Kidney tubule cell (primary cell): ENCODE measurements at regions not wholly inside any gene's neighbourhood (a gene's known extent, or its start where the extent isn't known, plus 50 kb on each side); places are given as distances from the start of the nearest gene placed in this dataset.

Source experiments
- DNase-seq: peaks from one replicate; pipeline ENCODE4 v3.0.0-alpha.2; 2018; ENCODE audit warnings: low spot score

DNA sequence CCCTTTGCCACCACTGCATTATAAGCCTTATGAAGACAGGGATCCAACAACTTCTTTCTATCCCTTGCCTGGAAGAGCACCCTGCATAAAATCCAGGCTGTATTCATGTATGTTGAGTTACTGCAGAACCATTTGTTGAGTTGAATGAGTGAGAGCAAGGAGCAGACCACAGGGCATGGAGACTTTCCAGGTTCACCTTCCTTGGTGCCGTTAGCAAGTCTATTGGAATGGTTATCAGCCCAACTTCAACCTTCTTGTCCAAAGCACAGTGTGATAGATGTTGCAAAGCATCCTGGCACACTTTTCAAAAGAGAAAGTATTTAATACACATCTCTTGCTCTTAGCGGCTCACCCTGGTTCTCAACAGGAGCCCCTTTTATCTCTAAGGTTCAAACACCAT, 100.9 kb upstream of the CLDN10 start:
- no peak for DNase-seq

DNA sequence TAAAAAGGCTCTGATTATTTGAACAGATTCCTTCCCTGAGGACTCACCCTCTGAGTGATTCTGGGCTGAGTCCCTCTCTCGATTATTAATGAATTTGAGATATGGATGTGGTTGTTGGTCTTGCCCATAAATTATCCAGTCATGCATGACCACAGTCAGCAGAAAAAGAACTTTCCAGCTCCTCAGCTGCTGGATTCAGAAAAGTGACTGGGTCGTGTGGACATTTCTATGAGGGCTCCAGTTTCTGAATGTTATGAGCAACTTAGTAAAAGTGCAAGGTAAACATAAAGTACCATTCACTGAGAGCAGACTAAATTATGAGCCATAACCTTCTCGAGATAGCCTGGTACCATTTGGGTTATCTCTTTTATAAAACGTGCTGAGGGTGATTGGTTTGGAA, 100.1 kb upstream of the CLDN10 start:
- DNase-seq = peak; percentile 33

DNA sequence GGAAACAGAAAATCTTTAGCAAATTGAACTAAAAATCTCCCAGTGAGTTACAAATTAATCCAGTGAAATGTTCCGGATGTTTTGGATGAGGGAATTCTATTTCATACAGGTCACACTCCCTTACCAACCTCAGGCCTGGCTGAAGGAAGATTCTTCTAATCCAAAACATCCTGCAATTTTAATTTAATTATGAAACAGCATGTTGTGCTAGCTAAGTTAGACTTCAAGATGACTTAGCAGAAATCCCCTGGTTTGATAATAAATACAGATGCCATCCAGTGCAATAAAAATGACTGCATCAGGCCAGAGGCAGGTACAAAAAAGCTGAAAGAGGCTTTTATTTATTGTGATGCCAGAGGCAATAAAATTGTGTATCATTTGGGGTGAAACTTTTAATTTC, 96.7 kb upstream of the CLDN10 start:
- DNase-seq = peak; percentile 37

DNA sequence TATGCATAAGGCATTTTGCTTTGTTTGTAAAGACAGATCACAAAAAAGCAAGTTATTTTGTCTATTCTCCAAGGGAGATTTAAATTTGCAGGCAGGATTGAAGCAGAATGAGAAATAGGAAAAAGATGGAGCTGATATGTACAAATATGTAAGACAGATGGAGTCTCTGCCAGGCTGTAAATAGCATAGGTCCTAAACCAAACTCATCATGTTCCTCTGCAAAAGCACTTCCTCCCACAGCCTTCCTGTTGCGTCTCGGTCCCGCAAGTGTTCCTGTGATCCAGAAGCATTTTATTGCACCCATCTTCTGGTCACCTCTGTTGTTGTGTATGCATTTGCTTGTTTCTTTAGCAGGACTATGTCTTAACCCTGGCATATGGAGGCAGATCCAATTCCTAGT, 95.7 kb upstream of the CLDN10 start:
- DNase-seq = no peak

DNA sequence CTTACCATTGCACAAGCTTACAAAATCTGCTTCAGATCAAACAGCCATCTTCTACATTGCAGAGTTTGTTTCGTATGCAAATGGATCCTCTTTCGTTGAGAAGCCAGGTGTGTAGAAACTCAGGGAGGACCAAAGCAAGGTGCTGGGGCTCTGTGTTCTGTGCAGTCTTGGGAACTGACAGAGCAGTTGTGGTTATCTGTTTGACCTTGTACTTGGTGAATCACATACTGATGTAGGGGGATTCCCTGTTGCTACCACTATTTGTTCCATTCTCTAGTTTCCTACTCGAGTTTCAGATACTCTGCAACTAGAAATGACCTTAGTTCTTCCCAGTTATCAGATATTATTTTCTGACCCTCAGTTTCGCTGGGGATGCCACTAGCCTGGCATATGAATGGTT, 95.2 kb upstream of the CLDN10 start:
- peak; percentile 63 for DNase-seq

DNA sequence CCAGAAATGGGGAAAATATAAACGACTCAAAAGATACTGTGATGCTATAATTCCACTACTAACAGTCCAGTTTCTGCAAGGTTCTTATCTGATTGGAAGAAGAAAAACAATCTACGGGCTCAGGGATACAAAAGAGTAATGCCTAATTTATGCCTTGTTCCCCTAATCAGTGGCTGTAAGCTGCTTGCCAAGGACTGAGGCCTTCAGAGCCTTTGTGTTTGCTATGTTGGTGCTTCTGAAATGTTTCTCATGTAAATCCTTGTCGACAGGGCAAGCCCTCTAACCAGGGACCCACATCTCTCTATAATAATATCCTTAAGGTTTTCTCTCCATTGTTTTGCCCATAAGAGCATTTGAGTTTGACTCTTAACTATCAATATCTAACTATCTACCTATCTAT, 89.7 kb upstream of the CLDN10 start:
- DNase-seq = no peak

DNA sequence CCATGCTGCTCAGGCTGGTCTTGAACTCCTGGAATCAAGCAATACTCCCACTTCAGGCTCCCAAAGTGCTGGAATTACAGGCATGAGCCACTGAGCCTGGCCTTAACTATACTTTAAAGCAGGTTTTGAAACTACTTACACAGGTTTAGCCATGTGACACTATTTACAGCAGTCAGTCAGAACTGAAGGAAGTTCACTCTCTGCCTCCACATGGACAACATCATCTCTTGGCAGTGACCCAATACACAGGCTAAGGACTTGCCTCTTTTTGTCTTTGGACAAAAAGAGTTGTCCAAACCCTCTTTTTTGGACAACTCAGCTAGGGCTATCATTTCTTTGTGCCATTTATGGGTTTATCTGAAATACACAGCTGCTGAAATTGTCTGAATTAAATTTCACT, 89.0 kb upstream of the CLDN10 start:
- DNase-seq = peak; percentile 49

DNA sequence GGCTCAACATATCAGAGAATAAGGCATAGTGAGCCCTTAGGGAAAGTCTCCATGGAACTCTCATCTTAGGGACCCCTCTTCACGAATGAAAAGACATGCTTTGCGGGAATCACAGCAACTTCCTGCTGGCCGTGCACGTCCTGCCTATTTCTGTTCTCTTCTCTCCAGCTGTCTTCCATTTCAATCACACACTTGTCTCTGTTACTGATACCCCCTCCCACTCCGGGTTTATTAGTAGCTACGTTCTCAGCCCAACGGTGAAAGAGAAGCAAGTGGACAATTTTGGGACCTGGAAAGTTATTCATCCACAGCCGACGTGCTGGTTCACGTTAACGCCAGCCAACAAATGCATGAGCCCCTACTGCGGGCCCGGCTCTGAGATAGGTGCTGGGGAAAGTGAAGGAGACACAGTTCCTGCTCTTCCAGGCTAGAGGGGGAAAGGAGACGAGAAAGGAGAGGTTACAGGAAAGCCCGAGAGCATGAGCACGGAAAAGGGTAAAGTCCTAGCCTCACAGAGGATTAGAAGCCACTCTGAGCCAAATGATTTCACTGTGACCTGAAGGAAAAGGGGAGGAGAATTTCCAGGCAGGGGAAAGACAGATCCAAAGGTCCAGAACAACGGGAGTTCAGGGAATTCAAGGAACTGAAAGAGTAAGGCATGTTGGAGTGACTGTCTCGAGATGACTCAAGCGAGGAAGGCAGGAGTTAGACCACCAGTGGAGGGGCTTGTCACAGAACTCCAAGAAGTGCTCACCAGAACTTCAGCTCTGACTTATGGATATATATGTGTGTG, 81.8 kb upstream of the CLDN10 start:
- peak; percentile 23 for DNase-seq

DNA sequence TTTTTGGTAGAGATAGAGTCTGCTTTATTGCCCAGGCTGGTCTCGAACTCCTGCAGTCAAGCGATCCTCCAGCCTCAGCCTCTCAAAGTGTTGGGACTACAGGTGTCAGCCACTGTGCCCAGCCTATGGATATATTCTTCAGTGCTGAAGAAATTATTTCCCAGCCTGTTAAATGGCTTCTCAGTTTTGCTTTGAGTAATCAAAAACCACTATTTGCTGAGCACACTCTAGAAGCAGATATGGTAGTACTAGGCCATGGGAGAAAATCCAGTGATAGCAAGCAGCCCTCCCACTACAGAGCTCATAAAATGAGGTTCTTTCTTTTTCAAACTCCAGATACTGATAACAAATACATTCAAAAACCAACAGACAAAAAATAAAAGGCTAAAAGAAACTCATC, 80.6 kb upstream of the CLDN10 start:
- no peak for DNase-seq

DNA sequence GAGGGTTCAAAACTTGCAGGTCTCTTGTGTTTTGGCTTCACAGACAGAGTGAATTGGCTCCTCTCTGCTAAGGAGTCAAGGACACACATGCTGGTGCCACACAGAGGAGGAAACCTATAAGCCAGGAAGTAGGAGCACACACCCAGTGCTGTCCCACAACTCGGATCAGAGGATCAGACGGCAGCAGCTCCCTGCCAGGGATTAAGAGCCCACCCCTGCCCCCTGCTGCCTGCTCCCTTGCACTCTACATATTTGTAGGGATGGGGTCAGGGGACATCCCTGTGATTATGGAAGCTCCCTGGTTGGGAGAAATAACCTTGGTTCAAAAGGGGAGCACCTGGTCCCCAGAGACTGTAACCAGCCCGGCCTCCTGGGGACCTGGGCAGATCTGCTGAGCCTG, 77.5 kb upstream of the CLDN10 start:
- DNase-seq = no peak

DNA sequence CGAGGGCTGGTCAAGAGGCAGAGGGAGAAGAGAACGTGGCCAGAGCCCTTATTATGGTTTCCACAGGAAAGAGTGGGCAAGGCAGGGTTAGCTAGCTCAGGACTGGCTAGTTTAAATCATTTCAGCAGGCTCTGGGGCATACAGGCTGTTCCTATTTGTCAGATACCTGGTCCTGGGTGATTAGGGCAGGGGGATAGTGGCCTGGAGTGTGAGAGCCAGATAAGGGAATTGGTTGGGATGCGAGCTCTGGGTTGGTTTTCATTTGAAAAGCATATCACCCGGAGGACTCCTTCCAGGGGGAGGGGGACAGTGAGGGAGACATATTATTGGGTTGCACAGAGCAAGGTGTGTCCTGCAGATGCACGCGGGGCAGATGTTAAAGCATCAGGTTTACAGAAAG, 75.3 kb upstream of the CLDN10 start:
- no peak for DNase-seq

DNA sequence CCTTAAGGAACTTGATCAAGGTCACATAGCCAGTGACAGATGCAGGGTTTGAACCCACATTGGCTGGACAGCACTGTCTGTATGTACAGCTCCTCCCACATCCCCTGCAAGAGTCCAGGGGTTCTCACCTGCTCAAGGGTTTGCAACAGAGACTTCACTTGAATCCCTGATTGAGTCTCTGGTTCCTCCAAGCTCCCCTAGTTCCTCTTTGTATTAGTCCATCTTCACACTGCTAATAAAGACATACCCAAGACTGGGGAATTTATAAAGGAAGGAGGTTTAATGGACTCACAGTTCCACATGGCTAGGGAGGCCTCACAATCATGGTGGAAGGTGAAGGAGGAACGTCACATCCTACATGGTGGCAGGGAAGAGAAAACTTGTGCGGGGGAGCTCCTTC, 72.8 kb upstream of the CLDN10 start:
- DNase-seq = no peak

DNA sequence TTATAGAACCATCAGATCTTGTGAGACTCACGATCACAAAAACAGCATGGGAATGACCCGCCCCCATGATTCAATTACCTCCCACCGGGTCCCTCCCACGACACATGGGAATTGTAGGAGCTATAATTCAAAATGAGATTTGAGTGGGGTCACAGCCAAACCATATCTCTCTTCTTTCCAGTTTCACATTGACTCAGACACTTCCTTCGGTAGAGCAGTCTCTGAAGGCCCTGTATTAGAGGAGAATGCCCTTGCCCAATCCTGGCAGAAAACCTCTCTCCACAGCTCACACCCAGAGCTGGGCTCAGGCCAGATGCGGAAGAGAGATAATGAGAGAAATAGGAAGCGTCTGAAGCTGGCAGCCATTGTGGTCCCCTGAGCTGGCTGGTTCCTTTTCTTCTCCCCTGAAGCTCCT, 72.4 kb upstream of the CLDN10 start:
- no peak for DNase-seq

DNA sequence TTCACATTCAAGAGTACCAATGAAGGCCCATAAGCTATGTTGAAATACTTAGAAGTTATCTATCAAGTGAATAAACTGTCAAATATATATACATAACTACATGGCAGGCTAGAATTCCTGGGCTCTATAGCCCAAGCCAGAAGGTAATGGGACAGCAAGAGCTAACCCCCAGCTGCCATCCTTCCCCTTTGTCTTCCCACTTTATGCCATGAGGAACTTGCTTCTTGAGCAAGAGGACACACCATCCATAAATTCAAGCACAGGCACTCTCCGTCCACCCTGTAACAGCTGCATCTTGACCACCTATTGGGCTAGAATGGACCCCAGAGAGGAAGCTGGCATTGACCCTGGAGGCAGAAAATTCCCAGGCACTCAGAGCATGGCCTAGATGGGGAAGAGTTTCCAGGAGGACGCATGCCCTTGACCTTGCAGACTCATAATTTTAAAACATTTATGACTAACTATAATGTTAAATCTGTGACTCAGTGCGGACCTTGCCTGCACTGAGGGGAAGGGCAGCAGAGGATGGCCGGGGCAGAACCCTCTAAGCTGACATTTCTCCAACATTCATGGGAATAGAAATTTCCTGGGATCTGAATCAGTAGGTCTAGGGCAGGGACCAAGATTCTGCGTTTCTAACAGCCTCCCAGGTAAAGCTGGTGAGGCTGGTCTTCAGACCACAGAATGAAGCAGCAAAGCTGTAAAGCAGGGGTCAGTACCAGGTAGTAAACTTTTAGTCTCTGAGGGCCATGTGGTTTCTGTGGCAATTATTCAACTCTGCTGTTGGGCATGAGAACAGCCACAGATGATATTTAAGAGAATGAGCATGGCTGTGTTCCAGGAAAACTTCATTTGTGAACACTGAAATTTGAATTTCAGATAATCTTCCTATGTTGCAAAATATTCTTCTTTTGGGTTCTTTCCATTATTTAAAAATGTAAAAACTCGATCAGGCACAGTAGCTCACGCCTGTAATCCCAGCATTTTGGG, 71.4 kb upstream of the CLDN10 start:
- DNase-seq = peak; percentile 40

DNA sequence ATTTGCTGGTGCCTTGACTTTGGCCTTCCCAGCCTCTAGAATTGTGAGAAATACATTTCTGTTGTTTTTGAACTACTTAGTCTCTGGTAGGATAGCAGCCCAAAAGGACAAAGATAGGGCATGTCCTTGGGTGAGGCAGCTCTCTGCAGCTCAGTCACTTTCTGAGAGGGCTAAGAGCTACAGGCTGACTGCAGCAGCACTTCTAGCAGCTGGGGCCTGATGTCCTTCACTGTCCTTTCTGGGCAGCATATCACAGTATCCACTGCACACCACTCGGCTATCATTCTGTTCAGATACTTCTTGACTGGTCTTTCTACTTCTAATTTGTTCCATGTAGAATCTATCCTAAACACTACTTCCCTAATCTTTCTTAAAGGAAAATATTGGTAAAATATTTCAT, 68.5 kb upstream of the CLDN10 start:
- no peak for DNase-seq

DNA sequence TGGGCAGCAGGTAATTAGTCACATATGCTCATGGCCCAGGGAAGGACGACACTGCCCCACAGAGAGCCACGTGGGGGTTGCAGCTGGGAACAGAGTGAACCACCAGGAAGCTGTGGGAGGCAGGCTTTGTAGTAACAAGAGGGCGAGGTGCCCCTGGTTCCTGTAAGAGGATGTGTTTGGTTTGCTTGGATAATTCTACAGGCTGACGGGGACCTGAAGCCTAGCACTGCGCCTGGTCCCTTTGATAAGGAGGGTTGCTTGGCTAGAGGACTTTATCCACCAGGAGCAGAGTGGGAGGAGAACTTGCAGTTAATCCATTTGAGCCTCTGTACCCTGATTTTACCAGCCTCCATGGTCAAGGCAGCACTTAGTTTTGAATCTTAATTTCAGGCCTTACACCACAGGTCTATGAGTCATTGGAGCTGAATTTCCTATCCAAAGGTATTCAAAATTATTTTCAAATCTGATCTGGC, 67.4 kb upstream of the CLDN10 start:
- DNase-seq = peak; percentile 44

DNA sequence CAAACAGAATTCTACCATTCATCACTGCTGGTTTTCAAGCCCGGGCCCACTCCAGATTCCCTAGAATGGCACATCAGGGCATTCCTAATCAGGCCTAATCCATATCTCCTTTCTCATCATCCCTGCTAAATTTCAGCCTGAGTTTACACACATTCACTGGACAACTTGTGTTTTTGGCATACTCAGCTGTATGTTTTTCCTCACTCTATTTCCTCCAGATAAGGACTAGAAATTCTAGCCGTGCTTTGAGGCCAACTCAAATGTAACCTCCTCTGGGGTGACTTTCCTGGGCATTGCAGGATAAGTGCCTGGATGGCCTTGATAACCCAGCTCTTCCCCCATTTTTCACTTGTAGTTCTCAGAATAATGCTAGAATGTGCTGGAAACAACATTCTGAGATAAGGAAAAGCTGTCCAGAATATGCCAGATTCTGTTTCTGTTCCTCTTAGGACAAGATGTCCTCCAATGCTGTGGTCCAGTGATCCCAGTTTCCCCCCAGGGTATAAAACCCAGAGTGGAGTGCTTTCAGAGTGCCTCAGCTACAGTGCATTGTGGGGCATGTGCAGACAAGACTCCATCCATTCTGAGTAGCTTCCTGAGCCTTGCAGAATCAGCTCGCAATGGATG, 66.9 kb upstream of the CLDN10 start:
- no peak for DNase-seq

DNA sequence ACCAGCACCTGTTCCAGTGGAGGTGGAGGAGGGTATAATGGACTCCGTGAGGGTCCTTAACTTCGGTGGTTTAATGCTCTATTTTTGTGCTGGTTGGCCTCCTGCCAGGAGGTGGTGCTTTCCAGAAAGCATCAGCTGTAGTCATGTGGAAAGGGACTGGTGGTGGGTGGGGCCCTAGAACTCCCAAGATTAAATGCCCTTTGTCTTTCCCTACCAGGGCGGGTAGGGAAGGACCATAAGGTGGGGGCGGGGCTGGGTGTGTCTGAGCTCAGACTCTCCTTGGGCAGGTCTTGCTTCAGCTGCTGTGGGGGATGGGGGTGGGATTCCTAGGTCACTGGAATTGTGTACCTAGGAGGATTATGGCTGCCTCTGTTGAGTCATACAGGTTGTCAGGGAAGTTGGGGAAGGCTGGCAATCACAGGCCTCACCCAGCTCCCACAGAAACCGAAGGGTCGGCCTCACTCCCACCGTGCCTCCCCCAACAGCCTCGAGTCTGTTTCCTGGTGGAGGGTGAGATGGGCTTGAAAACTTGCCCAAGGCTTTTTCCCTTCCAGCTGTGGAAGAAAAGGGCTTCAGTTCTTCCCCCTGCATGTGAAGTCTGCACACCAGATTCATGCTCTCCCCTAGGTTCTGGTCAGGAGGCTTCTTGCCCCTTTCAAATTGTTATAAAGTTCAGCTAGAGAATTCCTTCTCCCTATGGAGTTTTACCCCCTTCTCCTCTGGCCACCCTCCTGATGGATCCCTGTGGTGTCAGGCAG, 60.3 kb upstream of the CLDN10 start:
- DNase-seq = peak; percentile 49

DNA sequence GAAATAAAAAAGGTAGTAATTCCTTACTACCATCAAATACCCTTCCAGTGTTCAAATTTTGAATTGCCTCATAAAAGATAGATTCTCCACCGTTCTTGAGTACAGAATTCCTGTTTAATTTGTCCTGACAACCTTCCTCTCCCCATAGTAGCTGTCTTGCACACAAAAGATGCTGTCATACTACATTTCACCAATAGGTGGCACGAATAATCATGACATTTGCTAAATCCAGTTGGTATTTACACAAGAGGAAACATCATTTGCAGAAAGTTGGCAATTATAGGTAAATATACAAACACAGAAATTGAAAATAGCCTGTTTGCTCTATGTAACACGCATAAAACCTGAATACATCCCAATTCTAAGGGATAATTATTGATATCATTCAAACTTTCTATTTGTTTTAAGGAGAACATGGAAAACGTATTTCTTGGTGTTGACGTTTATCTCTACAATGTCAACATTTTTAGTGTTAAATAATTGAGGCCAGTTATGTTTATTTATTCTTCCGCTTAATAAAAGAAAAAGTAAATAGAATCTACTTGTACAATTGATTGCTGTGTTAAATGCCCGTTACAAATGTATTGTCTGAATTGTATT, 58.3 kb upstream of the CLDN10 start:
- peak; percentile 71 for DNase-seq

DNA sequence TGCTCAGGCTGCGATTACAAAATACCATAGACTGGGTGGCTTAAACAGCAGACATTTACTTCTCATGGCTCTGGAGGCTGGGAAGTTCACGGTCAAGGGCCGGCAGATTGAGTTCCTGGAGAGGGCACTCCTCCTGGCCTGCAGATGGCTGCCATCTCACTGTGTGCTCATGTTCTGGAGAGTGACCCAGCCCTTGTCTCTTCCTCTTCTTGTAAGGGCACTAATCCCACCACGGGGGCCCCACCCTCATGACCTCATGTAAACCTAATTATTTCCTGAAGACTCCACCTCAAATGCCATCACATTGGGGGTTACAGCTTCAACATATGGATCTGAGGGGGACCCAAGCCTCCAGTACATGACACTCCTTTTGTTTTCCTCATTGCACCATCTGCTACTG, 56.0 kb upstream of the CLDN10 start:
- no peak for DNase-seq

DNA sequence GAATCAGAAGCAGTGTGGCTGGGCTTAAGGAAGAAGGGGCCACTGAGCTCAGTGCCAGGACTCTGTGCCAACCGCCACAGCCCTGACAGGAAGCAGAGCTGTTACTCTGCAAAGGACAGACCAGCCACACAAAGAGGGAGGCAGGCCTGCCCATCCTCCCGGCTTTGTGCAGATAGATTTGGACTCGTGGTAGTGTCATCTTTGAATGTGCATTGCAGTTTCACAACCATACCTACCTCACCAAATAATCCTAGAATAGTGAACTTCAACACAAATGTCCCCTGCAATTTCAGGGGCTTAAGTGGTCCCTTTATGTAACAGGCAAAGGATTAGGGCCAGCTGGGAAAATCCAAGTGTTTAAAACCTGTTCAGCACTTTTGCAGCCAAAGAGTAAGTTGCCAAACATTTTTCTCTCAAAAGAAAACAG, 55.1 kb upstream of the CLDN10 start:
- no peak for DNase-seq
